ENCODE measurements at regions not wholly inside any gene's neighbourhood (a gene's known extent, or its start where the extent isn't known, plus 50 kb on each side); places are given as distances from the start of the nearest gene placed in this dataset.

DNA sequence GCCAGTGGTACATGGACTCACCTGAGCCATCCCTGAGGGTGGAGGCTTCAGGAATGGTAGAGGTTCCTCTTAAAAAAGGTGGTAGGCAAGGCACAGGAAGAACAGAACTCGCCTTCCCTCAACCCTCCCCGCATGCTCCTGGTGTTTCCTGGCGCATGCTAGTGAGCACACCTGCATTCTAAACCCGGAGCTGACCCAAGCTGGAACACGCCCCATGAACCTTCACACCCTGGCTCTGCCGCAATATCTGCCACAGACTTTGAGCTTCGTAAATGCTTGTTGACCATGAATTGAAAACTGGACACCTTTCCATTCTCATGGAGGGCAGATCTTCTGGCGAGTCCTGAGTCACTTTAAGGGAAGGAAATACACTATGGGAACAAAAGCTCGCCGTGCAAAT, 601.3 kb upstream of the RAB6C start:
- TF ChIP-seq SIN3A (IDR thresholded peaks at IDR 0.05; ENCODE audit: borderline replicate concordance, low read depth, low read length) (no peak), EP300 (IDR thresholded peaks at IDR 0.05; ENCODE audit: borderline replicate concordance in 1 of 2, low read depth in 1 of 2, low read length in 1 of 2) (no peak), TEAD4 (IDR thresholded peaks at IDR 0.05; ENCODE audit: borderline replicate concordance, insufficient read depth) (no peak), TAF1 (IDR thresholded peaks at IDR 0.05; ENCODE audit: borderline replicate concordance, low read depth, low read length) (no peak), YY1 (IDR thresholded peaks at IDR 0.05; ENCODE audit: low read depth) (no peak), MEF2A (IDR thresholded peaks at IDR 0.05; ENCODE audit: borderline replicate concordance, low read depth) (no peak), POLR2AphosphoS5 (IDR thresholded peaks at IDR 0.05; ENCODE audit: low read depth, low read length) (no peak), JUND (IDR thresholded peaks at IDR 0.05) (no peak), MXI1 (IDR thresholded peaks at IDR 0.05; ENCODE audit: low read depth, low read length) (no peak)
- TF ChIP-seq, protein P1, sequence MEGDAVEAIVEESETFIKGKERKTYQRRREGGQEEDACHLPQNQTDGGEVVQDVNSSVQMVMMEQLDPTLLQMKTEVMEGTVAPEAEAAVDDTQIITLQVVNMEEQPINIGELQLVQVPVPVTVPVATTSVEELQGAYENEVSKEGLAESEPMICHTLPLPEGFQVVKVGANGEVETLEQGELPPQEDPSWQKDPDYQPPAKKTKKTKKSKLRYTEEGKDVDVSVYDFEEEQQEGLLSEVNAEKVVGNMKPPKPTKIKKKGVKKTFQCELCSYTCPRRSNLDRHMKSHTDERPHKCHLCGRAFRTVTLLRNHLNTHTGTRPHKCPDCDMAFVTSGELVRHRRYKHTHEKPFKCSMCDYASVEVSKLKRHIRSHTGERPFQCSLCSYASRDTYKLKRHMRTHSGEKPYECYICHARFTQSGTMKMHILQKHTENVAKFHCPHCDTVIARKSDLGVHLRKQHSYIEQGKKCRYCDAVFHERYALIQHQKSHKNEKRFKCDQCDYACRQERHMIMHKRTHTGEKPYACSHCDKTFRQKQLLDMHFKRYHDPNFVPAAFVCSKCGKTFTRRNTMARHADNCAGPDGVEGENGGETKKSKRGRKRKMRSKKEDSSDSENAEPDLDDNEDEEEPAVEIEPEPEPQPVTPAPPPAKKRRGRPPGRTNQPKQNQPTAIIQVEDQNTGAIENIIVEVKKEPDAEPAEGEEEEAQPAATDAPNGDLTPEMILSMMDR (IDR thresholded peaks at IDR 0.05) = no peak
- TF ChIP-seq, protein P2, sequence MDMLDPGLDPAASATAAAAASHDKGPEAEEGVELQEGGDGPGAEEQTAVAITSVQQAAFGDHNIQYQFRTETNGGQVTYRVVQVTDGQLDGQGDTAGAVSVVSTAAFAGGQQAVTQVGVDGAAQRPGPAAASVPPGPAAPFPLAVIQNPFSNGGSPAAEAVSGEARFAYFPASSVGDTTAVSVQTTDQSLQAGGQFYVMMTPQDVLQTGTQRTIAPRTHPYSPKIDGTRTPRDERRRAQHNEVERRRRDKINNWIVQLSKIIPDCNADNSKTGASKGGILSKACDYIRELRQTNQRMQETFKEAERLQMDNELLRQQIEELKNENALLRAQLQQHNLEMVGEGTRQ (IDR thresholded peaks at IDR 0.05; ENCODE audit: borderline replicate concordance, low read depth, low read length) = no peak
- TF ChIP-seq, protein P3, sequence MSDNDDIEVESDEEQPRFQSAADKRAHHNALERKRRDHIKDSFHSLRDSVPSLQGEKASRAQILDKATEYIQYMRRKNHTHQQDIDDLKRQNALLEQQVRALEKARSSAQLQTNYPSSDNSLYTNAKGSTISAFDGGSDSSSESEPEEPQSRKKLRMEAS (IDR thresholded peaks at IDR 0.05; ENCODE audit: low read depth) = no peak

All from SK-N-SH (cell line).